B cell (primary cell): ENCODE measurements at regions not wholly inside any gene's neighbourhood (a gene's known extent, or its start where the extent isn't known, plus 50 kb on each side); places are given as distances from the start of the nearest gene placed in this dataset.

Experiments
- ATAC-seq: fragments of 200-7000 bp; cut with Tn5 transposase; one replicate; pipeline ENCODE4 v1.10.0; 2021; ENCODE audit warnings: low read depth, mild to moderate bottlenecking, moderate number of reproducible peaks, moderate library complexity
- CTCF ChIA-PET: fragments of 350-600 bp; sonication (Branson Sonifier 250); formaldehyde crosslinking; loops from one replicate; lab custom pipeline; 2021; ENCODE audit warnings: antibody characterized with exemption, inconsistent platforms; lab: Charles Lee
- POLR2A ChIA-PET: fragments of 350-600 bp; sonication (Branson Sonifier 250); formaldehyde crosslinking; loops from one replicate; lab custom pipeline; 2021; ENCODE audit warnings: antibody characterized with exemption; lab: Charles Lee
- DNase-seq: peaks from one replicate; pipeline ENCODE4 v3.0.0; 2013
- H2AFZ ChIP-seq: 2 replicates; pipeline ENCODE4 v1.6.1; 2012; ENCODE audit warnings: mild to moderate bottlenecking, low read depth, low read length; ENCODE audit not compliant: insufficient read depth, poor library complexity, severe bottlenecking
- H3K27ac ChIP-seq, 2 donors: 1 replicate in 1 of 2; 2 replicates in 1 of 2; pipeline ENCODE4 v1.5.1; 2012 to 2013; ENCODE audit warnings: low read length in 2 of 2, mild to moderate bottlenecking in 2 of 2, moderate library complexity in 1 of 2
- H3K27me3 ChIP-seq, 4 experiments: fragments of 200-600 bp in 1 of 4; sonication (generic) in 1 of 4; replicated peaks in 1 of 4; 1 replicate in 2 of 4; 2 replicates in 2 of 4; pipeline versions ENCODE4 v1.6.1 to v1.7.0; 2013 to 2016; ENCODE audit warnings: low read length in 3 of 4, mild to moderate bottlenecking in 2 of 4, mixed read lengths in 1 of 4, moderate library complexity in 1 of 4; ENCODE audit not compliant: insufficient read depth in 4 of 4, control insufficient read depth in 3 of 4; ENCODE audit errors: control extremely low read depth in 1 of 4
- H3K36me3 ChIP-seq, 2 experiments: replicated peaks in 1 of 2; 1 replicate in 1 of 2; 2 replicates in 1 of 2; pipeline versions ENCODE4 v1.6.1 to v1.7.1; 2013; ENCODE audit warnings: low read length in 1 of 2; ENCODE audit not compliant: insufficient read depth in 2 of 2, control insufficient read depth in 1 of 2; ENCODE audit errors: control extremely low read depth in 1 of 2, extremely low read depth in 1 of 2
- H3K4me1 ChIP-seq, 2 donors: fragments of 200-600 bp in 1 of 2; sonication (generic) in 1 of 2; 1 replicate in 1 of 2; 2 replicates in 1 of 2; pipeline versions ENCODE4 v1.5.1 to v1.6.1; 2013 to 2017; ENCODE audit warnings: low read length in 2 of 2; ENCODE audit not compliant: control insufficient read depth in 2 of 2, insufficient read depth in 2 of 2
- H3K4me2 ChIP-seq: replicated peaks from 2 replicates; pipeline ENCODE3; 2012; ENCODE audit warnings: mild to moderate bottlenecking, low read depth, low read length; ENCODE audit not compliant: poor library complexity, severe bottlenecking
- H3K4me3 ChIP-seq, 5 experiments: fragments of 200-600 bp in 1 of 5; sonication (generic) in 1 of 5; 1 replicate in 3 of 5; 2 replicates in 2 of 5; pipeline versions ENCODE4 v1.5.1 to v1.7.0; 2011 to 2016; ENCODE audit warnings: low read length in 4 of 5, mild to moderate bottlenecking in 4 of 5, low read depth in 2 of 5, control low read depth in 1 of 5, moderate library complexity in 1 of 5; ENCODE audit not compliant: insufficient read depth in 1 of 5; ENCODE audit errors: control extremely low read depth in 1 of 5, extremely low read depth in 1 of 5
- H3K79me2 ChIP-seq: fragments of 200-600 bp; sonication (generic); one replicate; pipeline ENCODE4 v1.6.0; 2016; ENCODE audit warnings: low read length; ENCODE audit not compliant: control insufficient read depth, insufficient read depth
- H3K9ac ChIP-seq: fragments of 200-600 bp; sonication (generic); 2 replicates; pipeline ENCODE4 v1.6.1; 2017; ENCODE audit warnings: mild to moderate bottlenecking, low read length, moderate library complexity
- H3K9me3 ChIP-seq, 3 donors: one replicate each; pipeline versions ENCODE4 v1.6.1 to v1.7.1; 2013; ENCODE audit warnings: low read length in 2 of 3; ENCODE audit not compliant: control insufficient read depth in 2 of 3, insufficient read depth in 1 of 3; ENCODE audit errors: control extremely low read depth in 1 of 3
- H4K20me1 ChIP-seq: 2 replicates; pipeline ENCODE4 v1.6.0; 2012; ENCODE audit warnings: mild to moderate bottlenecking, low read length; ENCODE audit not compliant: insufficient read depth, control insufficient read depth, poor library complexity, severe bottlenecking
- H3K27ac Mint-ChIP-seq: one replicate; pipeline ENCODE4 v1.8.0; 2021; ENCODE audit warnings: mixed read lengths
- H3K27me3 Mint-ChIP-seq: one replicate; pipeline ENCODE4 v1.8.0; 2021; ENCODE audit warnings: mixed read lengths
- H3K4me1 Mint-ChIP-seq: one replicate; pipeline ENCODE4 v1.8.0; 2021; ENCODE audit warnings: mixed read lengths
- H3K4me3 Mint-ChIP-seq: one replicate; pipeline ENCODE4 v1.8.0; 2021; ENCODE audit warnings: mixed read lengths
- H3K9me3 Mint-ChIP-seq: one replicate; pipeline ENCODE4 v1.8.0; 2022; ENCODE audit warnings: mixed read lengths; ENCODE audit not compliant: insufficient read depth
- CTCF ChIP-seq: fragments of 200-600 bp; IDR thresholded peaks from one replicate; pipeline ENCODE4 v1.8.0; 2022; ENCODE audit warnings: antibody characterized with exemption, mild to moderate bottlenecking
- EZH2 ChIP-seq: IDR thresholded peaks from 2 replicates; pipeline ENCODE4 v1.6.1; 2012; ENCODE audit warnings: borderline replicate concordance, low read depth, mild to moderate bottlenecking, moderate library complexity, low read length; ENCODE audit not compliant: insufficient read depth, poor library complexity, severe bottlenecking
- WGBS: methylation state at CpG from one replicate; pipeline ENCODE4 v1.1.5; 2013; ENCODE audit warnings: missing lambda C conversion rate; ENCODE audit not compliant: insufficient coverage; 5-methylcytosine and 5-hydroxymethylcytosine counted together
- intact Hi-C: fragments of 100-400 bp; cut with micrococcal nuclease; formaldehyde crosslinking; loops from one replicate; pipeline ENCODE4 v1.10.0; 2022

GRCh38 chr9:78668148-78668832 is 371.4 kb downstream of the PSAT1 start:
- Histone ChIP-seq H3K36me3 (no peaks in the 10 kb centered on the region), H2AFZ (no peak overlapping the region), H3K9me3 (no peaks in the 10 kb centered on the region), H3K27ac (no peak overlapping the region), H3K4me1 (no peaks in the 10 kb centered on the region), H3K4me2 (no peak overlapping the region), H3K4me3 (no peak overlapping the region), H3K27me3 (peaks cover 0 to 2% (median 0%) of the 10 kb centered on the region in 4 experiments), H4K20me1 (no peaks in the 10 kb centered on the region), H3K79me2 (no peaks in the 10 kb centered on the region), H3K9ac (no peak overlapping the region)
- ATAC-seq = no peak
- ChIA-PET POLR2A (no interaction called here), CTCF (no interaction called here)
- Mint-ChIP-seq H3K27me3 (peaks cover 2% of the 10 kb centered on the region), H3K4me3 (no peak overlapping the region), H3K27ac (no peak overlapping the region), H3K9me3 (no peaks in the 10 kb centered on the region), H3K4me1 (no peaks in the 10 kb centered on the region)
- no peak for DNase-seq
- intact Hi-C loops = no loop called here
- TF ChIP-seq CTCF (no peak), EZH2 (no peak)
- no CpG with 5 or more reads among the region's 4 CpGs for WGBS

GRCh38 chr9:78669591-78669990 is 372.7 kb downstream of the PSAT1 start:
- CTCF ChIA-PET = no interaction called here
- ATAC-seq (no peak), DNase-seq (no peak)
- 90% methylated on average over 2 of the region's 7 CpGs for WGBS
- H3K9me3 Mint-ChIP-seq = no peaks in the 10 kb centered on the region
- no peak overlapping the region for H3K27ac ChIP-seq
- no peaks in the 10 kb centered on the region for H3K9me3 ChIP-seq
- no peaks in the 10 kb centered on the region for H3K4me1 Mint-ChIP-seq
- H4K20me1 ChIP-seq = no peaks in the 10 kb centered on the region
- no peak overlapping the region for H2AFZ ChIP-seq
- H3K4me2 ChIP-seq = no peak overlapping the region
- no peaks in the 10 kb centered on the region for H3K27me3 ChIP-seq
- no peaks in the 10 kb centered on the region for H3K4me1 ChIP-seq
- no peaks in the 10 kb centered on the region for H3K79me2 ChIP-seq
- no peaks in the 10 kb centered on the region for H3K27me3 Mint-ChIP-seq
- H3K27ac Mint-ChIP-seq = no peak overlapping the region
- H3K9ac ChIP-seq = no peak overlapping the region
- intact Hi-C loops = no loop called here
- H3K36me3 ChIP-seq = no peaks in the 10 kb centered on the region
- POLR2A ChIA-PET = no interaction called here
- TF ChIP-seq EZH2 (no peak), CTCF (no peak)
- H3K4me3 Mint-ChIP-seq = no peak overlapping the region
- no peak overlapping the region for H3K4me3 ChIP-seq
